Stimulated activated CD4-positive, alpha-beta T cell treated with anti-CD3 and anti-CD28 coated beads, Interleukin-15, amount 100 ng/mL, for 48 hours (primary cell): ENCODE measurements at regions not wholly inside any gene's neighbourhood (a gene's known extent, or its start where the extent isn't known, plus 50 kb on each side); places are given as distances from the start of the nearest gene placed in this dataset.
"Not testable (repeated sequence)": the region's sequence is repeated elsewhere in the genome, so short reads cannot be mapped to it uniquely, and the experiment has no call there.

Source experiments
- DNase-seq, 2 donors: peaks; one replicate each; pipeline ENCODE4 v3.0.0-alpha.2; 2020; ENCODE audit warnings: low read depth in 2 of 2

DNA sequence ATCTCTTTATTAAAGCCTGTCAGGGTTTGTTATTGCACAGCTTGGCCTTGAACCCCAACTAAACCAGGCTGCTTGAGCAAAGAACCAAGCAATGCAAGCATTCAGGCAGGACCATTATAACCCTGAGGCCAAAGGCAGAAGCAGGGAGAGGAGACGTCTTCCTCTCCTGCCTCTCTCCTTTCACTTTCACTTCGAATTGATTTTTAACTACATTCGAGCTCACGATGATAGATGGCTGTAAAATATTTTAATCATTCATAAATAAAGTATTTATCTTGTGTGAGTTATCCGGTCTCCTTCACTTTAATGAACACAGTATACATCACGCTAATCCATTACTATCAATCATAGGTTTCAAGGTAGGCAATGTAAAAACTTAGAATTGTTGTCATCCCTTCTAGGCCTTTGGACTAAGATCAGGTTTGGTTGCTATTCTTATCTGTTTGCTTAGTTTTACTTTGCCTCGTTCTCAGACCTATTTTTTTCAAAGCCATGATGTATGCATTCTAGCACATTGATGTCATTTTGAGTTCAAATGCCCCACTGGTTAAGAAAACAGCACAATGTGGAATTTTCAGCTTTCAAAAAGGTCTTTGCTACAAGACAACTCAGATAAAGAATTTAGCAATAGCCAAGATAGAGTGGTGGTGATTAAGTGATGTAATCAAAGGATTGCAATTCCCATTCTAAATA is 480.2 kb upstream of the RUNX1 start:
- DNase-seq = no peak

DNA sequence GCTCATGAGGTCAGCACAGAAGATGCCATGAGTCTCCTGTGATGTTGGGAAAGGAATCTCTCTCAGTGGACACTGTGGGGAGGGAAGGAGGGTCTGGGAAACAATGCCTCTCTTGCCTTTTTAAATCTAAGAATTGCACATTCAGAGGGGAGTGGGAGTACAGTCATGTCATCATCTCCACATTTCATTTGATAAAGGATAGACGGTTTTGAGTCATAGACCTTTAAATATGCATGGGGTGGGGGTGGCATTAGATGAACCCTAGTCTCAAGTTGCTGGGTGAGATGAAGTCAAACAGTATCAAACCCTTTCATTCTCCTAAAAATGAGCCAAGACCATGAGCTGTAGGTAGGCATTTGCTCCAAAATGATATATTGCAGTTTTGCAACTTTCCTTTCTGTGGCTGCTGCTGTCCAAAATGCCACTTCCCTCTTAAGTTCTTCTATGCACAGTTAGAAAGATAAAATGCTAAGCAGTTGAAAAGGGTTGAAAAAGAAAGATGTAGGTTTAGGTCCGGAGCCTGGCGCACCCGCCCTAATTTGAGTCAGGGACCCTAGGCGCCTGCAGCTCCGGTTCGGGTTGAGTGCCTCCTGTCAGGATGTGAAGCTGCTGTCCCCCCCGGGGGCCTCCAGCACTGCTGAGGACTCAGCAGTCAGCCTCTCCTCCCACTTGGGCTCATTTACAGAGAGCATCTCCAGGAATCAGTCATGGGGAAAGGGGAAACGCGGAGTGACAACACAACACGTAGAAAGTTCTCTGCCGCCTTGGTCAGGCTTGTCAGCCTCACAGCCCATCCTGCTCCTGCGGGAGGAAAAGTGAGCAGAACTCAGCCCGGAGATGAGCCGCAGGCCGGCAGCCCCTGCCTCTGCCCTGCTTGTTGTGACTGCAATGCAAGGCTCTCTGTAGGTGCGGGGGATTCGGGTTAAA is 479.3 kb upstream of the RUNX1 start:
- peak; percentile 28 to 36 for DNase-seq

DNA sequence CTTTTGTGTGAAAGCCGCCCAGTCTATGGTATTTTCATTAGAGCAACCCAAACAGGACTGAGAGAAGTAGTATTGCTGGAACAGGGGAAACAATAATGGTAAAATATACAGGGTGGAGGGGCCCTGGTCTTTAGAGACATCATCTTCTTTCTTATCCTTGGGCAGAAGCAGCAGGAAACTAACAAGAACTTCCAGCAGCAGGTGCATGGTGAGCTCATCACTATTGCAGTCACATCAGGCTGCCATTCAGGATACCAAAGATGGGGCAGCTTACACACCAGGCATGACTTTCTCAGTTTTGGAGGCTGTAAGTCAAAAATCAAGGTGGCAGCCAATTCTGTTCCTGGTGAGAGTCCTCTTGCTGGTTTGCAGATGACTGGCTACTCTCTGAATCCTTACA is 478.3 kb upstream of the RUNX1 start:
- no peak for DNase-seq

DNA sequence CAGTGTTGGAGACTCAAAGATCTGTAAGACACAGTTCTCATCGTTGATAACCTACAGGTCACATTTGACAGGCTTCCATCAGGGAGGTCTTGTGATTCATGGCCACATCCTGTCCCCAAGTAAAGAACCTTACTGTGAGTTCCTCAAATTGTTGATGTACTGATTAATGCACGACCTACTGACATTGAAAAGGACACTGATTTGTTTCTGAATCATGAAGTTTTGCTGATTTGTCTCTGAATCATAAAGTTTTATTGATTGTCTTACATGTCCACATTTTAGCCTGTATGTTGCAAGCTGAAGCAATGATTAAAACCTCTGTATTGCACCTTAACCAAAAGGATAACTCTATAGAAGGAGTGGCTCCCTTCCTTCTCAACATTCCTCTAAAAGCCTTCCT is 476.3 kb upstream of the RUNX1 start:
- no peak for DNase-seq

DNA sequence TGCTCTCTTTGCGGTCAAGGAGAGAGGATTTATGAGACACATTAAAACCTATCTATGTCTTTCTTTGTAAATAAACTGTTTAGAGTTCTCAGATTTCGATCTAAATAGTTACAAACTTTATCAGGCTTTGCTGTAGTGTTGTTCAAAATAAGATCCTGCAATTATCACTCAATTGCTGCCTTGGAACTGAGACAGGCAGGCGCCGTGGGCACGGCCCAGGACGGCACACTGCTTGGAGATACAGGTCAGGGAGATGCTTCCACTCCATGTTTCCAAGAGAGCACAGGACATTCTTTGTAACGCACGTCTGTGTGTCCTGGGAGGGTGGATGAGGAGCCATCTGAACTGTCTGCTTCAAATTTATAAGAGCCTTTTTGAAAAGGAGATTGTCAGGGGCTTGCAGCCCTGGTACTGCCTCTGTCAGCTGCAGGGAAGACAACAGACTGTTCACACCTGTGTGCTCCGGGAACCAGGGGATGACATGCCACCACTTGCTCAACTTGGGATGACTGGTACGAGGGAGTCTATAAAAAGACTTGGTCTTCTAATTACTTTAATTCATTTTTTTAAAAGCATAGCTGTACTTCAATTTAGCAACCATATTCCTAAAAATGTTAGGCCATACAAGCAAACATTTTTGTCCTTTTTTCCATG is 472.9 kb upstream of the RUNX1 start:
- DNase-seq = no peak

DNA sequence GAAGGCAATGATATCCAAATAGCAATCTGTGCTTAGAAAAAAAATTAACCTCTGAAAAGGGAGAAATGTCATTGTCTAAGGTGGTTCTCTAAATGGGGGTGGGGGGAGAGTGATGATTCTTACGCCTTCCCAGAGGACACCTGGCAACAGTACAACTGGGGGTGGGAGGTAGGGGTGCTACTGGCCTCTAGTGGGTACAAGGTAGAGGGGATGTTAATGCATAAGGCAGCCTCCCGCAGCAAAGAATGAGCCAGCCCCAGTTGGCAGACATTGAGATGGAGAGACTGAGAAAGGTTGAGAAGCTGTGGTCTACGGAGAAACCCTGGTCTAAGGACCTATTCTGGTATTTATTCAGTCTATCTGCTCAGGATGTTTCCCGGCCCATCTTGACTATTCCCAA is 472.2 kb upstream of the RUNX1 start:
- DNase-seq = no peak

DNA sequence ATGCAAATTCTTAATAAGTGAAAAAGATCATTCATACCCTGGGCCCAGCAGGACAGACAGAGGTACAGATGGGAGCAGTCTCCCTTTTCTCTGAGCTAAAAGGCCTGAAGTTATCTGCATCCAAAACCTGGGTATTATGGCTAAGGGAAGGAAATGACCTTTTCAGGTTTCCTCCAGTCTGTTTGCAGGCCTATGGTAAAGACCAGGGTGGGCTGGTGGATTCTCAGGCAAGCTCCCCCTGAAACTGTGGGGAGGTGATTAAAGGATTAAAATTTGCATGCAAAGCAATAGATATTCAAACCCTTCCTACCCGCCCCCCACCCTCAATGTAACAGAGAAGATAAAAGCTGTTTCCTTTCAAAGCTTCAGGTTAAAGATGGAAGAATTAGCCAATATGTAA is 471.8 kb upstream of the RUNX1 start:
- DNase-seq = no peak

DNA sequence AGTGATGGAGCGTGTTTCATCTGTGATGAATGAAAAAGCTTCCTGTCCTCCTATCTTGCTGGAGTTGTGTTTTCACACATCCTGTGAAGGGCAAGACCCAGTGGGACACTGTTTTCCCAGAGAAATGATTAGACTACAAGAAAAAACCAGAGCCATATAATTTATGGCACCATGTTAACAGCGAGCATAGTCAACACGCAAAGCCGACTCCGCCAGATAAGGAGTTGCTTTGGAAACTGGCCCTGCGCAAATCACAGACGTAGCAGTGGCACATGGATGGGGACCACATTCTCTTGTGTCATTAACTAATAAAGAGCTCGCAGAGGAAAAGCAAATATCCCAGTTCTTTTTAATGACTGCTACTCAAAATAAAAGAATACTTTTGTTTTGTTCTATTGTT is 471.2 kb upstream of the RUNX1 start:
- DNase-seq = no peak

DNA sequence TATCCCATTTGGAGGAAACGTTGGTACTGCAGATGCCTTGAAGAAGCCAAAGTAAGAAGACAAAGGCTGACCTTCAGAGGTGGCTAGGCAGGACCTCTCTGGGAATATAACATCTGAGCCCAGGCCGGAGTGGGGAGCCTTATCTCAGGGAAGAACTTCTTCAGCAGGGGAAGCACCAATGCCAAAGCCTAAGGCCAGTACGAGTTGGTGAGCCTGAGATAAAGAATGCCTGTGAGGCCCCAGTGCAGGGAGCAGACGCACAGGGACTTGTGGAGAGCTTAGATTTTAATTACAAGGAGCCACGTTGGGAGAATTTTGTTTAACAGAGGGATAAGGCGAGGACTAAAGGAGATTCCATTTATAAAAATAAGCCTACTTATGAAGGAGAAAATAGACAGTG is 468.8 kb upstream of the RUNX1 start:
- no peak for DNase-seq

DNA sequence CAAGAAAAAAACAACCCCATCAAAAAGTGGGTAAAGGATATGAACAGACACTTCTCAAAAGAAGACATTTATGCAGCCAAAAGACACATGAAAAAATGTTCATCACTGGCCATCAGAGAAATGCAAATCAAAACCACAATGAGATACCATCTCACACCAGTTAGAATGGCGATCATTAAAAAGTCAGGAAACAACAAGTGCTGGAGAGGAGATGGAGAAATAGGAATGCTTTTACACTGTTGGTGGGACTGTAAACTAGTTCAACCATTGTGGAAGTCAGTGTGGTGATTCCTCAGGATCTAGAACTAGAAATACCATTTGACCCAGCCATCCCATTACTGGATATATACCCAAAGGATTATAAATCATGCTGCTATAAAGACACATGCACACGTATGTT is 467.2 kb upstream of the RUNX1 start:
- DNase-seq = not testable (repeated sequence)

DNA sequence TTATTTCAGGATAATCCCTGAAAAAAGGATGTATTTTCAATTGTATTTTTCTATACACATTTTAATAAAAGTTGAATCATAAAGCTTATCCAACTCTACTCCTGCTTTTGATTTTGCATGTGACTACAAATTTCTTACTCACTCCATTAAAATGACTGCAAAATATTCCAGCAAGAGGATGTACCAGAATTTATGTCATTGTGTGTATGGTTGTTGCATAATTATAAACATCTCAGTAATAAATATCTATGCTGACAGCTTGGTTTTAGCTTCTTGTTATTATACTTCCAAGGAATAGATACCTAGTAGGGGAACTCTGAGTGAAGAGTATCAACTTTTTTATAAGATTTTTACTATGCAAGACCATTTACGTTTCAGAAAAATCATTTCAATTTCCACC is 463.2 kb upstream of the RUNX1 start:
- no peak for DNase-seq

DNA sequence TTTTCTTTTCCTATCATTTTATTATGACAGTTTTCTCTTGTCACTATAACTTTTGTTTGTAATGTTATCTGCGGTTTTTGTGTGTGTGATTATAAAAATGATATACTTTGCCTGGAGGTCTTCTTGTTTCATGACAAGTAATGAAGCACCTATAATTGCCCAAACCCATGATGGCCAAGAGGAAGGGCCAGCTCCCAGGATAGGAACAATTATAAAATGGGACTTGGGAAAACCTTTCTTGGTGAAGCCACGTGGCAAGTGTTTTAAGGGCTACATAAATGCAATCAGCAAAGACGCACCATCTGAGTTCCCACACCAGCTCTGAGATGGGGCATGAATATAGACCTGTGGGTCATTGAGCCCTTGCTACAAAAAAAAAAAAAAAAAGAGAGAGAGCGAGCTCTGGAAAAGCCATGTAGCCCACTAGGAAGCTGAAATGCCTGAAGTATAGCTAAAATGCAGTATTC is 462.6 kb upstream of the RUNX1 start:
- DNase-seq = no peak

DNA sequence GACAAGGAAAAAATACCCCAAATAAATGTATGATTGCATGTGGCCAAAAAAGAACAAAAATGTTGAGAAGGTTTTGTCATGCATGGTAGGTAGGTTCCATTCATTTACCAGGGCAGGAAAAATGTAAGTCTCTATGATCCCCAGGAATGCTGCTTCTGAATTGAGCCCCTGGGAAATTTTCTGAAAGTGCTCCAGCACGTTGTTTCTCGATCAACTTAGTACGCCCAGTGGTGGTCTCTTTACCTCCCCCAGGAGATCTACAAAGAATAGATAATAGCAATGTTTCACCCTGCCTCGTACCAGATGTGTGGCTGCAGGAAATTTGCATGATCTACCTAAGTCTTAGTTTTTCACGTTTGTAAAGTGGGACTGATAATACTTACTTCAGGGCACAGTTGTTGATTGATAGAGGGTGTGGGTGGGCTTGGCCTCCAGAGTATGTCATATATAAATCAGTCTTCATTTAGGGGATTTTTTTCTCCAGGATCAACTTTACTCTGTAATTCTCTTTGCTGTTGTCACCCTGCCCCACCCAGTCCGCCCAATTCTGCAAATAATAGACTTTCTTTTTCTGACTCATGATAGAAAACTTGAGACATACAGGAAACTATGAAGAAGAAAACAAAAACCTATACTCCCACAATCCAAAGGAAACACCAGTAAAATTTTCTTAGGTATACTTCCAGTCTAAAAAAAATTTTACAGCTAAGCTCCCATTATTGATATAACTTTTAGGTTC is 462.0 kb upstream of the RUNX1 start:
- DNase-seq = no peak

DNA sequence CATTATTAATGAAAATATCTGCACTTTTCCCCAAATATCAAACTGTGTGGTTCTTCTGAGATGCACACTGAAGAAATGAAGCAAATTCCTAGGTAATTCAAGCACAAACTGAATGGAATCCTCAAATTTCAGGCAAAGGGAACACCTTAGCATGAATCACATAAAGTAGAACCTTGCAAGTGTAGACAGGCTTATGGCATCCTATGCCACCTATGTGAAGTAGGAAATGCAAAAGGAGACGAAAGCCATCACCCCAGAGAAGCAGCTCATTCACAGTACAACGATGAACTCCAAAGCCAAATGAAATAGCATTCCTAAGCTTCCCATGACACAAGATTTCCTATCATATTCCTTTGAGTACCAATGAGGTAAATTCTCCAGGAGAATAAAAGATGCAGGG is 461.2 kb upstream of the RUNX1 start:
- DNase-seq = no peak

DNA sequence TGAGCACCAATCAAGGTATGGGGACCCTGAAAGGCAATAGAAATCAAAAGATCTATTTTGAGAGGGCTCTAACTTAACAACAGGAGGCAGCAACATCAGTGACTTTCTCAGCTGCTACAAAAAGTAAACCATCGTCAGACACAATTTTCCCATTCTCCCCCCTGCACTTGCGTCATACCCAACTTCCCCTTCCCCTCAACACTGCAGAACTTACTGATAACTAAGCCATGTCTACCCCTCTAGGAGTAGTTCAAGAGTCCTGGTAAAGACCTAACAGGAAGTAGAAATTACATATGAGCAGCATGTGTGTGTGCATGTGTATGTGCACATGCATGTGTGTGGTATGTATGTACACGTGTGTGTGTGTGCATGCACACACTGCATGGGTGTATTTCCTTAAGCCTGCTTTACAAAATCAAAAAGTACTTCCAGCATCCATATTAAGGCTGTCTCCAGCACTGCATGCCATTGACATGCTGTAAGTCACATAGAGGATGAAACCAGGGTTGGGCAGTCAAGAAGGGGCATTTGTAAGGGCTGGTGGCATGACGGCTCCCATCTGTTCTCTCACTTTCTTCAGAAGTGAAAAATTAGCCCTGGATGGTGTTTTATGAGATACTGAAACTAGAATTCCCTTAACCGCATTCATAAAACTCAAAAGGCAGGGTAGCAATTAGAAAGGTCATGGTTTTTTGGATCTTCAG is 460.1 kb upstream of the RUNX1 start:
- no peak for DNase-seq

DNA sequence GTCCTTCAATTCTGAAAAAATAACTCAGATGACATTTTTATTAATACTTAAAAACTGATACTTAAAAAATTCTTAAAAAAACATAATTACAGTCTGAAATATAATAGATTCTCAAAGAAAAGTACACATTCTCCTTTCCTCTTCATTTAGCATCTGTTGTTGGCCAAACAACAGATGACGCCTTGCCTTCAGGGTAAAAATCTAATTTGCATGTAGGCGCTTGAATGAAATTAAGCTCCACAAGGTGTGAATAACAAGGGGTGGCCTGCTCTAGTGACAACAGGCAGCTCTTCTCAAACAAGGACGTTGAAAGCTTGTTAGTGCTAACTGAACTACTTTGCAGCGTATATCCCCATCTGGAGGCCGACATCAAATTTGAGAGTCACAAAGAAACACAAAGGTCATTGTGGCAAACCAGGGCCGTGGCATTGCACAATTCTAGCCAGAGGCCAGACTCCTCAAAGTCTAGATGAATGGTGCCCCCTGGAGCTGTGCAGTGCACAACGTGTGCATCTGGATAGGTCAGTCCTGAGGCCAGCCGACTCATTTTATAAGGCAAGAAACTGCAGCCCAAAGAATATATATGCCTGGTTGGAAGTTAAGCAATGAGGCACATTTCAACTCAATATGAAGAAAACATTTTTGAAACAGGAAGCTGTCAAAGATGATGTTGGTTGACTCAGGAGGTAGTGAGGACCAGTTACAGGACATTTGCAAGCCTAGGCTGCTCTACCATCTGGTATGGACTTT is 459.2 kb upstream of the RUNX1 start:
- no peak for DNase-seq

DNA sequence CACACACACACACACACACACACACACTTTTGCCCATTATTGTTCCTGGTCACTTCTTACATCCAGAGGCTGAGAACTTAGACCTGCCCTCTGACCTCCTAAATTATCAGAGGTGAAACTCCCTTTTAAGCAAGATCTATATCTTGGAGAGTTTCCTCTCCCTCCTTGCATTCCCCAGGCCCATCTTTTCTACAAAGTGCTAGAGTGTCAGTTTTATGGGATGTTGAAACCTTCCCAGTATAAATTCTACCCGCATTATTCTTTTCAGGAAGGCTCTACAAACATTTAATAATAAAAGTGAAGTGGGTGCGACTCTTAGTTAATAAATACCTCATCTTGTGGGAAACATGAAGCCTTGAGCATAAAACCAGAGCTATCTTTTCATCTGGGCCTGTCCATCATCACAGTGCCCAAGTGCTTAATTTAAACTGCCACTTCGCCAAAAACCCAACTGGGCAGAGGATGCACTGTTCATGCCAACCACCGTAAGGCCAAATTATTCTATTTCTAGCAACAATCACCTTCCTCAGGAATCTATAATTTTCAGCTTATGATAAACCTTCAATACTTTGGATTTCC is 458.2 kb upstream of the RUNX1 start:
- no peak for DNase-seq

DNA sequence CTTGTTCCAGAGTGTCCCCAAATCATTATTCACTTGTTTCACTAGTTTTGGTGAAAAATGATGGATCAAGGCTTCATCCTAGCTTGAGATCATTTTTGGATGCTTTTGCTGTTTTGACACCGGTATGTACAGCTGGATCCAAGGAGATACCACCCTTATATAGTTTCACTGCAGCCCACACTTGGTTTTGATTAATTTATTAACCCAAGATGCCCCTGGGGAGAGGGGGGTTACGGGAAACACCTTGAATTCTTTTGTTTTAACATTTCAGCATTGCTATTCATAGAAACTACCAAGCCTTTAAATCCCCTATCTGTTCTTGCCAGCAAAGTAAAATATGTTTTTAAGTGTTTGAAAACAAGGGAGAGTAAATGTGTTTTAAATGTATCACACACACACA is 457.7 kb upstream of the RUNX1 start:
- no peak for DNase-seq

DNA sequence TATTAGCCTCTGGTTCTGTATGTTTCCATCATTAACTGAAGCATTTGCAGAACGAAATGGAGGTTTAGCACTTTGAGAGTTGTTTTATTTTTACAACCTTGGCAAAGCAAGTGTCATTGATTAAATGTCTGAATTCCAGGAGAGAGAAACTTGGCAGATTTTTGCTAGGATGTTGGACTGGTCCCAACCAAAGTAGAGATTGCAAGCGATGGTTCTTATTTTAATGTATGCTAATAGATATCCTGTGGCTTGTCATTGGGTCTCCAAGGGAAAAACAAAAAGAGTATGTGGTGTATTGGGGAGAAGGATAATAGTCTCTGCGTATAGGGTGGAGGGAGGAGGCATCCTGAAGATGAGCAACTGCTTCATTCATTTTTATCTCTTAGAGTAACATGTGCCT is 457.2 kb upstream of the RUNX1 start:
- no peak for DNase-seq

DNA sequence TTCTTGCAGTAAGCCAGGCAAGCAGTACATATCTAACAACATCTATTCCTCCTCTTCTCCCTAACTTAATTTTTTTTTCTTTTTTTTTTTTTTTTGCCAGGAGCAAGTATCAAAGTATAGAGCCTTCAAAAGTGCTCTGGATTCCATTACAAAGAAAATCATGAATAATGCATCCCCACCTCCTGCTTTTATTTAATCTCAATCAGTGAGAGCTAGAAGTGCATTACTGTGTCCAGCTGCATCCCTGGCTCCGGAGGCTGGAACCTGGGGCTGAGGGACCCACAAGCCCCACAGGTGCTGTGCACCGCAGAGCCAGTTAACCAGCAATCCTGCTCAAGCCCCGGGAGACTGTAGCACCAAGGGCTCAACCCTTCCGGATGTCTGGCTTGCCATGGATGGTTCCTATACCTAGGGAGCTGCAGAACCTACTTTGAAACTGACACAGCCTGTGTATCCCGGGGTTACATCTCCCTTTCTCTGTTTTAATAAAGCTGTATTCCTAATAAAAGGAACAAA is 455.9 kb upstream of the RUNX1 start:
- no peak for DNase-seq
